ENCODE measurements at regions not wholly inside any gene's neighbourhood (a gene's known extent, or its start where the extent isn't known, plus 50 kb on each side); places are given as distances from the start of the nearest gene placed in this dataset.
"Not testable (repeated sequence)": the region's sequence is repeated elsewhere in the genome, so short reads cannot be mapped to it uniquely, and the experiment has no call there.

- DNase-seq (ENCODE audit: low read depth, low spot score), result no peak
These were observed 58.1 kb downstream of the ATXN7L3B start for GRCh38 chr12:74595696-74596095.

- no peak for DNase-seq (ENCODE audit: low read depth, low spot score)
These were observed 61.2 kb downstream of the ATXN7L3B start for GRCh38 chr12:74598819-74599218.

- no peak for DNase-seq (ENCODE audit: low read depth, low spot score)
These were observed 62.3 kb downstream of the ATXN7L3B start for GRCh38 chr12:74599932-74600331.

- DNase-seq (ENCODE audit: low read depth, low spot score), result not testable (repeated sequence)
These were observed 63.2 kb downstream of the ATXN7L3B start for GRCh38 chr12:74600817-74601216.

- no peak for DNase-seq (ENCODE audit: low read depth, low spot score)
These were observed 65.4 kb downstream of the ATXN7L3B start for GRCh38 chr12:74602881-74603672.

- no peak for DNase-seq (ENCODE audit: low read depth, low spot score)
These were observed 70.7 kb downstream of the ATXN7L3B start for GRCh38 chr12:74608231-74608775.

GRCh38 chr12:74610711-74611110, 73.1 kb downstream of the ATXN7L3B start:
- DNase-seq (ENCODE audit: low read depth, low spot score), result no peak

GRCh38 chr12:74614426-74614825, 76.8 kb downstream of the ATXN7L3B start:
- DNase-seq (ENCODE audit: low read depth, low spot score), result no peak

- no peak for DNase-seq (ENCODE audit: low read depth, low spot score)
These were observed 81.4 kb downstream of the ATXN7L3B start for GRCh38 chr12:74619084-74619483.

- DNase-seq (ENCODE audit: low read depth, low spot score), result no peak
These were observed 82.2 kb downstream of the ATXN7L3B start for GRCh38 chr12:74619884-74620283.

GRCh38 chr12:74620921-74621320, 83.3 kb downstream of the ATXN7L3B start:
- DNase-seq (ENCODE audit: low read depth, low spot score), result no peak

GRCh38 chr12:74624201-74624600, 86.6 kb downstream of the ATXN7L3B start:
- no peak for DNase-seq (ENCODE audit: low read depth, low spot score)

GRCh38 chr12:74626397-74626796, 88.8 kb downstream of the ATXN7L3B start:
- DNase-seq (ENCODE audit: low read depth, low spot score), result no peak

GRCh38 chr12:74641262-74641661, 103.6 kb downstream of the ATXN7L3B start:
- DNase-seq (ENCODE audit: low read depth, low spot score), result no peak

- no peak for DNase-seq (ENCODE audit: low read depth, low spot score)
These were observed 104.1 kb downstream of the ATXN7L3B start for GRCh38 chr12:74641694-74642093.

- DNase-seq (ENCODE audit: low read depth, low spot score), result no peak
These were observed 107.0 kb downstream of the ATXN7L3B start for GRCh38 chr12:74644681-74645080.

- DNase-seq (ENCODE audit: low read depth, low spot score), result no peak
These were observed 109.2 kb downstream of the ATXN7L3B start for GRCh38 chr12:74646831-74647230.

- no peak for DNase-seq (ENCODE audit: low read depth, low spot score)
These were observed 109.6 kb downstream of the ATXN7L3B start for GRCh38 chr12:74647256-74647655.

GRCh38 chr12:74656251-74656650, 118.6 kb downstream of the ATXN7L3B start:
- no peak for DNase-seq (ENCODE audit: low read depth, low spot score)

- DNase-seq (ENCODE audit: low read depth, low spot score), result no peak
These were observed 122.8 kb downstream of the ATXN7L3B start for GRCh38 chr12:74660442-74660841.

- no peak for DNase-seq (ENCODE audit: low read depth, low spot score)
These were observed 126.3 kb downstream of the ATXN7L3B start for GRCh38 chr12:74663958-74664357.

- no peak for DNase-seq (ENCODE audit: low read depth, low spot score)
These were observed 128.1 kb downstream of the ATXN7L3B start for GRCh38 chr12:74665690-74666089.

GRCh38 chr12:74671421-74671820, 133.8 kb downstream of the ATXN7L3B start:
- no peak for DNase-seq (ENCODE audit: low read depth, low spot score)

Data from ELF-1 (cell line).